RPMI8226 (cell line): ENCODE measurements at regions not wholly inside any gene's neighbourhood (a gene's known extent, or its start where the extent isn't known, plus 50 kb on each side); places are given as distances from the start of the nearest gene placed in this dataset.
"Not testable (repeated sequence)": the region's sequence is repeated elsewhere in the genome, so short reads cannot be mapped to it uniquely, and the experiment has no call there.

Source experiments
- DNase-seq: peaks from one replicate; pipeline ENCODE4 v3.0.0-alpha.2; 2015

- no peak for DNase-seq
Measured at GRCh38 chr18:66136039-66136438, 385.2 kb downstream of the CDH7 start.

- DNase-seq, result no peak
Measured at GRCh38 chr18:66129248-66129647, 378.4 kb downstream of the CDH7 start.

GRCh38 chr18:66126266-66126665 lies 375.5 kb downstream of the CDH7 start:
- no peak for DNase-seq

GRCh38 chr18:66124394-66124793 lies 373.6 kb downstream of the CDH7 start:
- no peak for DNase-seq

- no peak for DNase-seq
Measured at GRCh38 chr18:66119347-66119746, 368.5 kb downstream of the CDH7 start.

GRCh38 chr18:66111018-66111417 lies 360.2 kb downstream of the CDH7 start:
- DNase-seq, result no peak

- DNase-seq, result no peak
Measured at GRCh38 chr18:66110607-66111006, 359.8 kb downstream of the CDH7 start.

- DNase-seq, result no peak
Measured at GRCh38 chr18:66109981-66110380, 359.2 kb downstream of the CDH7 start.

GRCh38 chr18:66107546-66107945 lies 356.7 kb downstream of the CDH7 start:
- DNase-seq, result no peak

- no peak for DNase-seq
Measured at GRCh38 chr18:66105016-66105415, 354.2 kb downstream of the CDH7 start.

GRCh38 chr18:66103550-66103949 lies 352.7 kb downstream of the CDH7 start:
- DNase-seq, result no peak

- no peak for DNase-seq
Measured at GRCh38 chr18:66083078-66083477, 332.3 kb downstream of the CDH7 start.

GRCh38 chr18:66078925-66079800 lies 328.4 kb downstream of the CDH7 start:
- DNase-seq, result no peak

GRCh38 chr18:66077066-66077465 lies 326.3 kb downstream of the CDH7 start:
- DNase-seq, result no peak

GRCh38 chr18:66066191-66066590 lies 315.4 kb downstream of the CDH7 start:
- DNase-seq, result no peak

- DNase-seq, result no peak
Measured at GRCh38 chr18:66048406-66048805, 297.6 kb downstream of the CDH7 start.

- no peak for DNase-seq
Measured at GRCh38 chr18:66046032-66046602, 295.3 kb downstream of the CDH7 start.

GRCh38 chr18:66043009-66043408 lies 292.2 kb downstream of the CDH7 start:
- no peak for DNase-seq

GRCh38 chr18:66013969-66014368 lies 263.2 kb downstream of the CDH7 start:
- no peak for DNase-seq

- DNase-seq, result no peak
Measured at GRCh38 chr18:66011916-66012315, 261.1 kb downstream of the CDH7 start.

- no peak for DNase-seq
Measured at GRCh38 chr18:66005831-66006588, 255.2 kb downstream of the CDH7 start.

GRCh38 chr18:65998971-65999700 lies 248.3 kb downstream of the CDH7 start:
- DNase-seq, result not testable (repeated sequence)

- no peak for DNase-seq
Measured at GRCh38 chr18:65995206-65995605, 244.4 kb downstream of the CDH7 start.
